HepG2 (cell line): ENCODE measurements at regions not wholly inside any gene's neighbourhood (a gene's known extent, or its start where the extent isn't known, plus 50 kb on each side); places are given as distances from the start of the nearest gene placed in this dataset.

Source experiments
- CBX2 ChIP-seq, 2 experiments: fragments of 200-600 bp in 1 of 2; sonication (generic); formaldehyde crosslinking in 1 of 2; IDR thresholded peaks; 2 replicates each; pipeline versions ENCODE4 v1.7.0 to v1.8.1; 2018 to 2022; ENCODE audit warnings: low read depth in 2 of 2, low read length in 1 of 2, mild to moderate bottlenecking in 1 of 2, missing genetic modification reagents in 1 of 2
- CEBPG ChIP-seq: IDR thresholded peaks from 2 replicates; pipeline ENCODE4 v1.6.1; 2016
- CSRNP1 ChIP-seq: sonication (generic); formaldehyde crosslinking; IDR thresholded peaks from 2 replicates; pipeline ENCODE4 v1.8.1; 2023; ENCODE audit warnings: mild to moderate bottlenecking, missing genetic modification reagents
- ETV5 ChIP-seq: IDR thresholded peaks from 2 replicates; pipeline ENCODE4 v1.6.1; 2018; ENCODE audit warnings: missing biosample characterization, missing genetic modification reagents, inconsistent platforms, borderline replicate concordance
- GZF1 ChIP-seq: sonication (generic); formaldehyde crosslinking; IDR thresholded peaks from 2 replicates; pipeline ENCODE4 v1.5.1; 2020; ENCODE audit warnings: mild to moderate bottlenecking, missing genetic modification reagents
- HNF4A ChIP-seq: sonication (generic); formaldehyde crosslinking; IDR thresholded peaks from 2 replicates; pipeline ENCODE4 v1.4.0; 2020; ENCODE audit warnings: missing genetic modification reagents
- ISL2 ChIP-seq: sonication (generic); formaldehyde crosslinking; IDR thresholded peaks from 2 replicates; pipeline ENCODE4 v1.5.0; 2020; ENCODE audit warnings: missing genetic modification reagents
- KMT2B ChIP-seq: IDR thresholded peaks from 2 replicates; pipeline ENCODE4 v1.6.1; 2016; ENCODE audit warnings: missing genetic modification reagents, missing compliant biosample characterization
- MYNN ChIP-seq: sonication (generic); formaldehyde crosslinking; IDR thresholded peaks from 2 replicates; pipeline ENCODE4 v1.4.0; 2020; ENCODE audit warnings: mild to moderate bottlenecking, low read depth, missing genetic modification reagents
- NR1H2 ChIP-seq: sonication (generic); formaldehyde crosslinking; IDR thresholded peaks from 2 replicates; pipeline ENCODE4 v1.8.1; 2022; ENCODE audit warnings: low read depth, missing genetic modification reagents, borderline replicate concordance
- NR2F2 ChIP-seq: IDR thresholded peaks from 2 replicates; pipeline ENCODE4 v1.6.1; 2012; ENCODE audit warnings: low read depth, inconsistent platforms, borderline replicate concordance
- PTBP1 ChIP-seq: fragments of 200-400 bp; formaldehyde crosslinking; IDR thresholded peaks from 2 replicates; pipeline ENCODE4 v1.6.1; 2018; ENCODE audit warnings: low read length, low read depth; ENCODE audit not compliant: poor library complexity, severe bottlenecking
- RFX1 ChIP-seq: fragments of 450-650 bp; IDR thresholded peaks from 2 replicates; pipeline ENCODE4 v1.6.1; 2017
- SNAPC2 ChIP-seq: sonication (generic); formaldehyde crosslinking; IDR thresholded peaks from 2 replicates; pipeline ENCODE4 v1.8.1; 2022; ENCODE audit warnings: mild to moderate bottlenecking, missing genetic modification reagents
- SRSF4 ChIP-seq: fragments of 200-400 bp; formaldehyde crosslinking; IDR thresholded peaks from one replicate; pipeline ENCODE4 v1.6.1; 2018; ENCODE audit warnings: mild to moderate bottlenecking, low read depth, low read length, moderate library complexity; ENCODE audit not compliant: poor library complexity, severe bottlenecking
- TEAD2 ChIP-seq: sonication (generic); formaldehyde crosslinking; IDR thresholded peaks from 2 replicates; pipeline ENCODE4 v1.9.0; 2021; ENCODE audit warnings: missing genetic modification reagents
- ZMYM2 ChIP-seq: sonication (generic); formaldehyde crosslinking; IDR thresholded peaks from 2 replicates; pipeline ENCODE4 v1.8.0; 2022; ENCODE audit warnings: mild to moderate bottlenecking, missing genetic modification reagents
- ZNF251 ChIP-seq: sonication (generic); formaldehyde crosslinking; IDR thresholded peaks from 2 replicates; pipeline ENCODE4 v1.9.0; 2021; ENCODE audit warnings: mild to moderate bottlenecking, missing genetic modification reagents
- ZNF263 ChIP-seq: sonication (generic); formaldehyde crosslinking; IDR thresholded peaks from 2 replicates; pipeline ENCODE4 v1.4.0; 2020; ENCODE audit warnings: missing genetic modification reagents
- ZNF512 ChIP-seq: sonication (generic); formaldehyde crosslinking; IDR thresholded peaks from 2 replicates; pipeline ENCODE4 v1.4.0; 2020; ENCODE audit warnings: mild to moderate bottlenecking, missing genetic modification reagents
- ZNF577 ChIP-seq: sonication (generic); formaldehyde crosslinking; IDR thresholded peaks from 2 replicates; pipeline ENCODE4 v1.4.0; 2020; ENCODE audit warnings: mild to moderate bottlenecking, low read depth, missing genetic modification reagents, borderline replicate concordance
- ZNF678 ChIP-seq: sonication (generic); formaldehyde crosslinking; IDR thresholded peaks from 2 replicates; pipeline ENCODE4 v1.4.0; 2020; ENCODE audit warnings: mild to moderate bottlenecking, missing genetic modification reagents
- ZNF7 ChIP-seq: IDR thresholded peaks from 2 replicates; pipeline ENCODE4 v1.6.1; 2016; ENCODE audit warnings: missing biosample characterization, missing genetic modification reagents
- ZNF83 ChIP-seq: sonication (generic); formaldehyde crosslinking; IDR thresholded peaks from 2 replicates; pipeline ENCODE4 v1.4.0; 2020; ENCODE audit warnings: missing genetic modification reagents, mild to moderate bottlenecking, borderline replicate concordance
- TF ChIP-seq, protein P1 (sequence below): fragments of 450-650 bp; IDR thresholded peaks from 2 replicates; pipeline ENCODE4 v1.6.1; 2017; ENCODE audit warnings: mild to moderate bottlenecking

GRCh38 chr14:54138354-54139038, 181.9 kb upstream of the BMP4 start (continued):
- TF ChIP-seq SRSF4 (no peak), ISL2 (peak; percentile 99), NR1H2 (CRISPR knock-in tag) (no peak), CSRNP1 (CRISPR knock-in tag) (no peak), GZF1 (CRISPR knock-in tag) (no peak), PTBP1 (no peak), KMT2B (CRISPR knock-in tag) (peak; percentile 55), ZMYM2 (CRISPR knock-in tag) (peak; percentile 56; the same call in 1 of the 2 replicates), ZNF263 (CRISPR knock-in tag) (no peak; the same call in 1 of the 2 replicates), NR2F2 (peak; percentile 99), CBX2 (IDR thresholded peaks at IDR 0.05; ENCODE audit: low read depth, low read length) (no peak), CBX2 (CRISPR knock-in tag; IDR thresholded peaks at IDR 0.05; ENCODE audit: low read depth) (no peak), RFX1 (no peak), ZNF251 (CRISPR knock-in tag) (no peak), ZNF678 (no peak), ZNF577 (CRISPR knock-in tag) (no peak), TEAD2 (CRISPR knock-in tag) (no peak), HNF4A (CRISPR knock-in tag) (peak; percentile 100), ZNF512 (no peak), MYNN (CRISPR knock-in tag) (no peak), ZNF83 (CRISPR knock-in tag) (no peak), CEBPG (CRISPR knock-in tag) (peak; percentile 90), ZNF7 (CRISPR knock-in tag) (peak; percentile 15; the same call in 1 of the 2 replicates), SNAPC2 (CRISPR knock-in tag) (peak; percentile 85), ETV5 (CRISPR knock-in tag) (peak; percentile 87)
- TF ChIP-seq, protein P1, sequence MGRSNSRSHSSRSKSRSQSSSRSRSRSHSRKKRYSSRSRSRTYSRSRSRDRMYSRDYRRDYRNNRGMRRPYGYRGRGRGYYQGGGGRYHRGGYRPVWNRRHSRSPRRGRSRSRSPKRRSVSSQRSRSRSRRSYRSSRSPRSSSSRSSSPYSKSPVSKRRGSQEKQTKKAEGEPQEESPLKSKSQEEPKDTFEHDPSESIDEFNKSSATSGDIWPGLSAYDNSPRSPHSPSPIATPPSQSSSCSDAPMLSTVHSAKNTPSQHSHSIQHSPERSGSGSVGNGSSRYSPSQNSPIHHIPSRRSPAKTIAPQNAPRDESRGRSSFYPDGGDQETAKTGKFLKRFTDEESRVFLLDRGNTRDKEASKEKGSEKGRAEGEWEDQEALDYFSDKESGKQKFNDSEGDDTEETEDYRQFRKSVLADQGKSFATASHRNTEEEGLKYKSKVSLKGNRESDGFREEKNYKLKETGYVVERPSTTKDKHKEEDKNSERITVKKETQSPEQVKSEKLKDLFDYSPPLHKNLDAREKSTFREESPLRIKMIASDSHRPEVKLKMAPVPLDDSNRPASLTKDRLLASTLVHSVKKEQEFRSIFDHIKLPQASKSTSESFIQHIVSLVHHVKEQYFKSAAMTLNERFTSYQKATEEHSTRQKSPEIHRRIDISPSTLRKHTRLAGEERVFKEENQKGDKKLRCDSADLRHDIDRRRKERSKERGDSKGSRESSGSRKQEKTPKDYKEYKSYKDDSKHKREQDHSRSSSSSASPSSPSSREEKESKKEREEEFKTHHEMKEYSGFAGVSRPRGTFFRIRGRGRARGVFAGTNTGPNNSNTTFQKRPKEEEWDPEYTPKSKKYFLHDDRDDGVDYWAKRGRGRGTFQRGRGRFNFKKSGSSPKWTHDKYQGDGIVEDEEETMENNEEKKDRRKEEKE: no peak
